IMR-90 (cell line): ENCODE measurements at regions not wholly inside any gene's neighbourhood (a gene's known extent, or its start where the extent isn't known, plus 50 kb on each side); places are given as distances from the start of the nearest gene placed in this dataset.

Source experiments
- ATAC-seq: fragments of 200-7000 bp; cut with Tn5 transposase; 2 replicates; pipeline ENCODE4 v1.9.1; 2020; ENCODE audit warnings: low read depth, mild to moderate bottlenecking, moderate library complexity
- BruUV-seq: library from RNA; stranded (reverse); fragments of 400-500 nt; replicated peaks from 2 replicates; lab custom pipeline; 2021; lab: Mats Ljungman, UMichigan
- CTCF ChIA-PET: fragments of 300-600 bp; formaldehyde crosslinking; extraction: SDS; loops from one replicate; lab custom pipeline; 2021; ENCODE audit warnings: antibody characterized with exemption; lab: Yijun Ruan, JAX
- POLR2A ChIA-PET: fragments of 300-600 bp; sonication (Branson Sonifier 250); formaldehyde crosslinking; loops from one replicate; lab custom pipeline; 2022; ENCODE audit warnings: antibody characterized with exemption; ENCODE audit not compliant: unreplicated experiment; lab: Charles Lee
- DNase-seq: peaks from one replicate; pipeline ENCODE4 v3.0.0; 2013
- H2AFZ ChIP-seq: replicated peaks from 2 replicates; pipeline ENCODE3; 2013; ENCODE audit warnings: low read length, mild to moderate bottlenecking; ENCODE audit not compliant: poor library complexity
- H2AK5ac ChIP-seq: 2 replicates; pipeline ENCODE4 v1.6.1; 2013; ENCODE audit warnings: low read depth, low read length, inconsistent platforms
- H2AK9ac ChIP-seq: replicated peaks from 2 replicates; pipeline ENCODE3; 2013; ENCODE audit warnings: mild to moderate bottlenecking, low read depth, low read length, moderate library complexity; ENCODE audit not compliant: poor library complexity
- H2BK120ac ChIP-seq: 2 replicates; pipeline ENCODE4 v1.6.1; 2013; ENCODE audit warnings: low read depth, low read length, inconsistent platforms
- H2BK15ac ChIP-seq: 3 replicates; pipeline ENCODE4 v1.6.1; 2013; ENCODE audit warnings: low read depth, low read length, inconsistent platforms
- H2BK20ac ChIP-seq: 2 replicates; pipeline ENCODE4 v1.6.1; 2013; ENCODE audit warnings: low read depth, mild to moderate bottlenecking, inconsistent platforms, low read length, moderate library complexity
- H2BK5ac ChIP-seq: 2 replicates; pipeline ENCODE4 v1.6.1; 2013; ENCODE audit warnings: mild to moderate bottlenecking, low read depth, low read length, inconsistent platforms; ENCODE audit not compliant: poor library complexity, severe bottlenecking
- H3K14ac ChIP-seq: replicated peaks from 2 replicates; pipeline ENCODE4 v1.6.1; 2013; ENCODE audit warnings: low read depth, low read length, inconsistent platforms
- H3K18ac ChIP-seq: 2 replicates; pipeline ENCODE4 v1.6.1; 2013; ENCODE audit warnings: low read depth, low read length, control low read depth
- H3K23ac ChIP-seq: 2 replicates; pipeline ENCODE4 v1.6.1; 2013; ENCODE audit warnings: low read depth, low read length, inconsistent platforms
- H3K27ac ChIP-seq: 2 replicates; pipeline ENCODE4 v1.5.1; 2013; ENCODE audit warnings: mild to moderate bottlenecking, control low read depth, low read length; ENCODE audit not compliant: insufficient read depth
- H3K27me3 ChIP-seq: 2 replicates; pipeline ENCODE4 v1.6.1; 2013; ENCODE audit warnings: low read length; ENCODE audit not compliant: control insufficient read depth, insufficient read depth
- H3K36me3 ChIP-seq: 2 replicates; pipeline ENCODE4 v1.6.1; 2013; ENCODE audit warnings: low read length, mixed read lengths; ENCODE audit not compliant: control insufficient read depth, insufficient read depth
- H3K4ac ChIP-seq: 2 replicates; pipeline ENCODE4 v1.6.1; 2013; ENCODE audit warnings: low read depth, low read length, inconsistent platforms
- H3K4me1 ChIP-seq: 2 replicates; pipeline ENCODE4 v1.6.1; 2013; ENCODE audit warnings: low read length, mixed read lengths; ENCODE audit not compliant: control insufficient read depth, insufficient read depth
- H3K4me2 ChIP-seq: 2 replicates; pipeline ENCODE4 v1.6.1; 2013; ENCODE audit warnings: low read depth, mild to moderate bottlenecking, control low read depth, low read length, moderate library complexity
- H3K4me3 ChIP-seq: 2 replicates; pipeline ENCODE4 v1.5.1; 2013; ENCODE audit warnings: low read depth, mild to moderate bottlenecking, control low read depth, low read length, moderate library complexity; ENCODE audit not compliant: insufficient read depth
- H3K56ac ChIP-seq: 2 replicates; pipeline ENCODE4 v1.6.1; 2013; ENCODE audit warnings: low read length, inconsistent platforms; ENCODE audit not compliant: insufficient read depth; ENCODE audit errors: extremely low read depth
- H3K79me1 ChIP-seq, 2 experiments: 2 replicates each; pipeline ENCODE4 v1.6.1; 2013; ENCODE audit warnings: low read length in 2 of 2, inconsistent platforms in 1 of 2, low read depth in 1 of 2
- H3K9ac ChIP-seq: 2 replicates; pipeline ENCODE4 v1.6.1; 2013; ENCODE audit warnings: low read depth, low read length, control low read depth
- H3K9me1 ChIP-seq: 2 replicates; pipeline ENCODE4 v1.6.1; 2013; ENCODE audit warnings: low read length, inconsistent platforms; ENCODE audit not compliant: insufficient read depth
- H3K9me3 ChIP-seq: 2 replicates; pipeline ENCODE4 v1.6.1; 2013; ENCODE audit warnings: low read length; ENCODE audit not compliant: control insufficient read depth, insufficient read depth
- H4K20me1 ChIP-seq: 2 replicates; pipeline ENCODE4 v1.6.1; 2013; ENCODE audit warnings: low read length, inconsistent platforms; ENCODE audit not compliant: insufficient read depth
- H4K5ac ChIP-seq: 2 replicates; pipeline ENCODE4 v1.6.1; 2013; ENCODE audit warnings: mild to moderate bottlenecking, low read depth, low read length, control low read depth
- H4K8ac ChIP-seq, 2 experiments: 2 replicates each; pipeline ENCODE4 v1.6.1; 2013; ENCODE audit warnings: low read depth in 2 of 2, low read length in 2 of 2, control low read depth in 1 of 2, inconsistent platforms in 1 of 2
- H4K91ac ChIP-seq: 2 replicates; pipeline ENCODE4 v1.6.1; 2013; ENCODE audit warnings: low read depth, low read length, inconsistent platforms; ENCODE audit not compliant: insufficient read depth
- CEBPB ChIP-seq: IDR thresholded peaks from 2 replicates; pipeline ENCODE4 v1.6.1; 2012; ENCODE audit warnings: low read depth, low read length, improper control_type of control experiment
- CTCF ChIP-seq: conservative IDR thresholded peaks from 2 replicates; pipeline ENCODE4 v1.5.1; 2012; ENCODE audit warnings: mild to moderate bottlenecking, low read depth, low read length, improper control_type of control experiment
- ELK1 ChIP-seq: fragments of 150-350 bp; IDR thresholded peaks from 2 replicates; pipeline ENCODE4 v1.6.1; 2016; ENCODE audit warnings: low read depth, mild to moderate bottlenecking, low read length, moderate library complexity, borderline replicate concordance
- MXI1 ChIP-seq: IDR thresholded peaks from 2 replicates; pipeline ENCODE4 v1.6.1; 2012; ENCODE audit warnings: low read depth, mild to moderate bottlenecking, low read length, moderate library complexity, borderline replicate concordance
- NFE2L2 ChIP-seq: fragments of 150-350 bp; IDR thresholded peaks from 2 replicates; pipeline ENCODE4 v1.6.1; 2016; ENCODE audit warnings: low read depth, mild to moderate bottlenecking, low read length
- WGBS, 2 experiments: methylation state at CpG; one replicate each; pipeline versions ENCODE4 v1.1.5 to v1.1.7; 2013; ENCODE audit warnings: missing lambda C conversion rate in 2 of 2; ENCODE audit not compliant: insufficient read length in 1 of 2; ENCODE audit errors: extremely low coverage in 2 of 2; 5-methylcytosine and 5-hydroxymethylcytosine counted together
- dilution Hi-C: fragments of 300-500 bp; cut with HindIII; formaldehyde crosslinking; loops from one replicate; pipeline ENCODE4 v1.14.3; 2018; ENCODE audit warnings: low sequenced_read_pairs; ENCODE audit not compliant: unreplicated experiment
- in situ Hi-C: fragments of 300-500 bp; cut with MboI; formaldehyde crosslinking; loops from 3 replicates; pipeline ENCODE4 v1.14.3; 2019; ENCODE audit warnings: low sequenced_read_pairs, inconsistent platforms, mixed read lengths
- intact Hi-C: fragments of 100-400 bp; cut with micrococcal nuclease; formaldehyde crosslinking; loops from 2 replicates; pipeline ENCODE4 v1.10.0; 2022

- Histone ChIP-seq H3K23ac (no peak overlapping the region), H3K9me3 (no peaks in the 10 kb centered on the region), H3K9me1 (peaks cover 4% of the 10 kb centered on the region; the same call in 1 of the 2 replicates), H3K4me3 (no peak overlapping the region), H4K20me1 (no peaks in the 10 kb centered on the region), H3K4ac (no peak overlapping the region), H2AFZ (no peak overlapping the region), H2BK120ac (no peak overlapping the region), H3K9ac (no peak overlapping the region), H2AK9ac (no peak overlapping the region), H4K5ac (no peak overlapping the region), H2BK5ac (no peak overlapping the region), H3K27ac (no peak overlapping the region), H4K8ac (no peak overlapping the region), H2BK15ac (no peak overlapping the region), H3K36me3 (no peaks in the 10 kb centered on the region), H3K4me1 (no peaks in the 10 kb centered on the region), H3K4me2 (no peak overlapping the region), H3K14ac (no peak overlapping the region), H4K91ac (no peak overlapping the region), H3K79me1 (no peaks in the 10 kb centered on the region), H2AK5ac (no peak overlapping the region), H3K18ac (no peak overlapping the region), H3K27me3 (no peaks in the 10 kb centered on the region; the same call in 1 of the 2 replicates), H3K56ac (no peak overlapping the region), H2BK20ac (no peak overlapping the region)
- TF ChIP-seq ELK1: no peak
- TF ChIP-seq CEBPB: no peak
- TF ChIP-seq NFE2L2: no peak
- TF ChIP-seq MXI1: no peak
- TF ChIP-seq CTCF: no peak
- intact Hi-C loops: loop anchor here (10.0 kb wide), 1 partner anchor 187 kb away; no protein-coding TSS in a partner anchor
- in situ Hi-C loops: no loop called here
- DNase-seq: no peak
- BruUV-seq: no TSS peak
- CTCF ChIA-PET: no interaction called here
- WGBS, 2 experiments: no CpG with 5 or more reads among the region's 5 CpGs
- ATAC-seq: no peak
- dilution Hi-C loops: no loop called here
- POLR2A ChIA-PET: no interaction called here
Observed at GRCh38 chr13:109897988-109898624, 111.7 kb upstream of the IRS2 start.
